HG02678 (cell line): ENCODE measurements at regions not wholly inside any gene's neighbourhood (a gene's known extent, or its start where the extent isn't known, plus 50 kb on each side); places are given as distances from the start of the nearest gene placed in this dataset.

ENCODE experiments used
- ATAC-seq: cut with Tn5 transposase; IDR thresholded peaks from one replicate; pipeline ENCODE4 v1.9.1; 2021; ENCODE audit warnings: mild to moderate bottlenecking, moderate library complexity; ENCODE audit not compliant: unreplicated experiment

DNA sequence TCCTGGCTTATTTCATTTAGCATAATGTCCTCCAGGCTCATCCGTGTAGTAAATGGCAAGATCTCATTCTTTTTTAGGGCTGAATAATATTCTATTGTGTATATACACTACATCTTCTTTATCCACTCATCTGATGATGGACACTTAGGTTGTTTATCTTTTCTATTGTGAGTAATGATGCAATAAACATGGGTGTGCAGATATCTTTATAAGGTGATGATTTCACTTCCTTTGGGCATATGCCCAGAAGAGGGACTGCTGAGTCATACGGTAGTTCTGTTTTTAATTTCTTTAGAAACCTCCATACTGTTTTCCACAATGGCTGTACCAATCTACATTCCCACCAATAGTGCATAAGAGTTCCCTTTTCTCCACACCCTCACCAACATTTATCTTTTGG lies 317.6 kb upstream of the CNKSR2 start:
- ATAC-seq = no peak

DNA sequence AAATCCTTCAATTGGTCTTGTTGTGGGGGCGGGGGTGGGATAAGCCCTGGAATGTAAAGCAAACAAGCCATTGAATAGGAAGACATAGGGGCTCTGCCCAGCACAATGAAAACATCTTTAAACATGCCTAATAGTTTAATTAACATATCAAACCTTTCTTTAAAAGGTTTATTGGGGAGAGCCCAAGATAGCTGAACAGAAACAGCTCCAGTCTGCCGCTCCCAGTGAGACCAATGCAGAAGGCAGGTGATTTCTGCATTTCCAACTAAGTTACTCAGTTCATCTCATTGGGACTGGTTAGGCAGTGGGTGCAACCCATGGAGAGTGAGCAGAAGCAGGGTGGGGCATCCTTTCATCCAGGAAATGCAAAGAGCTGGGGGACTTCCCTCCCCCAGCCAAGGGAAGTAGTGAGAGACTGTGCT lies 327.2 kb upstream of the CNKSR2 start:
- no peak for ATAC-seq

DNA sequence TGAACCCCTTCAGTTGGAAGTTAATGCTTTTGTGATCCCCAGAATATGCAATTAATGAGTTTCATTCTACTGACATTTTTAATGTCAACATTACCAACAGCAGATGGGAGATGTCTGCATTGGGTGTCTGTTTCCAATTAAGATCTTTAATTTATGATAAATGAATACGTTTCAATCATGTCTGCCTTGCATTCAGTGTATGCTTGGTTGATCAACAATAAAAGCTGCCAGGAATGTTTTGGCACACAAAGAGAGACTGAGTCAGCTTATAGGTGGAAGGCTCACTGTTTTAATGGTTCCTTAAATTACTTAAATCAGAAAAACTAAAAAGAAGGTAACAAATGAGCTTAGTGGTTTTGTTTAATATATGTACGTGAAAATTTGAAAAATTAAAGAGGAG lies 359.9 kb upstream of the CNKSR2 start:
- no peak for ATAC-seq

DNA sequence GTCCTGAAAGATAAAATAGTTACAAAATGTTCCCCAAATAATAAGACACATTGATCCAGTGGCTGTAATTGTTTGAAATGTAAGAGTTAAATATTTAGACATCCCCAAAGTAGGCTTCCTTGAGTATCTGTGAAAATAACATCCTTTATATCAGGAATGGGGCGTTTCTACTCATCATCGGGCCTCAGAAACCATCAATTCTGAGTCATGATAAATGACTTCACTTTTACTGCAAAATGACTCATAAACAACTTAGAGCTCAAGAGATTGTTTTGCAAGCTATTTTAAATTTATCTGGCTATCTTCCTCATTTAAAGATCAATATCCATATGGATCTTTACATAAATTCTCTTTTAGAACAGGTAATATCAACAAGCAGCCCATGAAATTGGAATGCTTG lies 369.4 kb upstream of the CNKSR2 start:
- no peak for ATAC-seq

GRCh38 chrX:20995829-20996228 lies 378.4 kb upstream of the CNKSR2 start:
- ATAC-seq = no peak

- ATAC-seq = no peak
Measured at GRCh38 chrX:20989361-20989760, 384.9 kb upstream of the CNKSR2 start.

- ATAC-seq = no peak
Measured at GRCh38 chrX:20988804-20989203, 385.4 kb upstream of the CNKSR2 start.

GRCh38 chrX:20988118-20988517 lies 386.1 kb upstream of the CNKSR2 start:
- ATAC-seq = no peak

DNA sequence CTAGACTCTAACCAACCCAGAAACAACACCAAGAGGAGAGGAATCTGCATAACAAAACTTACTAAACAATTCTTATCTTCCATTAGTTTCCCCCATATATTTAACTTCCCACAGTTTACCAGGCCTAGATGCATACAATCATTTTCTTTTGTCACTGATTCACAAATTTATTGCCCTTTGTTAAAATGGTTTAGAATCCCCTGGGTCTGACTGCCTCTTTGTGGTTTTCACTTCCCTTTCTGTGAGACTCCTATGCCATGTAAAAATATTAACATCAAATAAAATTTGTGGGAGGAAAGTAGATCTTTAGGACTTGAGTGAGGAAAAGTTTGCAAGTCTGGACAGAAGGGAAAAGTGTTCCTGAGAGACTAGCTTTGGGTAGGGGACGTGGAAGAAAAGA lies 393.8 kb upstream of the CNKSR2 start:
- no peak for ATAC-seq

DNA sequence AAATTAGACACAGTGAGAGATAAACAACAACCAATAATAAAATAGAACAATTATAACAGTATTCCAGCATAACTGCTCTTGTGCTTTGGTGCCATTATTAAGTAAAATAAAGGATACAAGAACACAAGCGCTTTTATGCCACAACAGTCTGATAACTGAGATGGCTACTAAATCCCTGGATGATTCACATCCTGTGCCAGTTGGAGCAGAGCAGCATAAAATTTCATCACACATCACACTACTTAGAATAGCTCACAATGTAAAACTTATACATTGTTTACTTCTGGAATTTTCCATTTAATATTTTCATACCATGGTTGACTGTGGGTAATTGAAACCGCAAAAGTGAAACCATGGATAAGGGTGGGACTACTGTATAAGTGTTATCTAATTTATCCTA lies 399.9 kb upstream of the CNKSR2 start:
- ATAC-seq = no peak

GRCh38 chrX:20973038-20973437 lies 401.2 kb upstream of the CNKSR2 start:
- no peak for ATAC-seq

DNA sequence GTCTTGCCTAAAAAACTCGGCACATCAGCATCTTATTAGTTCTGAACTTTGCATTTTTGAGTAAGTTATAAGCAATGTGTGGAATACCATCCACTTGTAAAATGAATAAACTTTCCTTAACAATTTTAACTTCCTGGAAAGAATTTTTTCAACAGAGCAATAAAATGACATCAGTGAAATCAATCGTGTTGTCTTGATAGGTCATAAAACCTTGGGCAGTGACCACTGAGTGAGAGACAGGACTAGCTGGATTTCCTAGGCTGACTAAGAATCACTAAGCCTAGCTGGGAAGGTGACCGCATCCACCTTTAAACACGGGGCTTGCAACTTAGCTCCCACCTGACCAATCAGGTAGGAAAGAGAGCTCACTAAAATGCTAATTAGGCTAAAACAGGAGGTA lies 403.0 kb upstream of the CNKSR2 start:
- ATAC-seq = no peak

DNA sequence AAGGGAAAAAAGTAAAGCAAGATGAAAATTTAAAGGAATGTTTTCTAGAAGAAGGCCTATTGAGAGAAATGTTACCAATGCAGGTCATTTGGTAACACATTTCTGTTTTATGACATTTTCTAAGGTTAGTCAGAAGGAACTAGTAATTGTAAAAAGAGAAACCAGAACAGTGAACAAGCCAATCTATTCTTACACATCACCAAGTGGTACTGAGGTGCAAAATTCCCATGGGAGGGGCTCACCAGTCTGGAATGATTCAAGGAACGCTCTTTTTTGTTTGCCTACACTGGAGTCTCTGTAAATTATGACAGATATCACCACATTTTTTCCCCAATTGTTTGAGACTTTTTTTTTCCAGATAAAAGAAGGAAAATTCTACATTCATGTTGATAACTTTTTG lies 404.7 kb upstream of the CNKSR2 start:
- ATAC-seq = no peak

DNA sequence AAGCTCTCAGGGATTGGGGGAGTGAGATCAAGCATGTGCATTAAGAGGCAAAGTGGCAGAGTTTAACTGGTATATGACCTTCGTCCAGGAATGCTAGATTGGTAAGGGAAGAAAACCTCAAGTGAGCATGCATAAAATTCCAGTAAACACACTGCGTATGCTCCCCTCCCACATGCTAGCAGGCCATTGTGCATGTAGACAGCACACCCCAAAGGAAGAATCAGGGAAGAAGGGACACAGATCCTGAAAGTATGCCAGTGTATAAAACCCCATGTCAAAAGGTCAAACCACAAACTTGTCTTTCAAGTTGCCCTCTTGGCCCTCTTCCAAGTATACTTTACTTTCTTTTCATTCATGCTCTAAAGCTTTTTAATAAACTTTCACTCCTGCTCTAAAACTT lies 405.2 kb upstream of the CNKSR2 start:
- ATAC-seq = no peak

DNA sequence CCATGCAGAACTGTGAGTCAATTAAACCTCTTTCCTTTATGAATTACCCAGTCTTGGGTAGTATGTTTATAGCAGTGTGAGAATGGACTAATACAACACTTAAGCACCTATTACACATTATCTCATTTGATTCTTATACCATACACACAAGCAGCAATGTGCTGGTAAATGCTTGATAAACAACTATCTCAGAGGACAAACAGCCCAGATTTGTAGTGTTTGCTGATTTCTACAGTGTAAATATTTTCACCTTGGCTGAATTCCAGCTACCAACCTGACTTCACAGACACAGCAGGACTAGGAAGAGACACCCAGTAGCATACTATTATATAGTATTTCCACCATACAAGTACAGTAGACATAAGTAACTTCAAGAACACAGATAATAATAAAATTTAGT lies 406.5 kb upstream of the CNKSR2 start:
- ATAC-seq = no peak

DNA sequence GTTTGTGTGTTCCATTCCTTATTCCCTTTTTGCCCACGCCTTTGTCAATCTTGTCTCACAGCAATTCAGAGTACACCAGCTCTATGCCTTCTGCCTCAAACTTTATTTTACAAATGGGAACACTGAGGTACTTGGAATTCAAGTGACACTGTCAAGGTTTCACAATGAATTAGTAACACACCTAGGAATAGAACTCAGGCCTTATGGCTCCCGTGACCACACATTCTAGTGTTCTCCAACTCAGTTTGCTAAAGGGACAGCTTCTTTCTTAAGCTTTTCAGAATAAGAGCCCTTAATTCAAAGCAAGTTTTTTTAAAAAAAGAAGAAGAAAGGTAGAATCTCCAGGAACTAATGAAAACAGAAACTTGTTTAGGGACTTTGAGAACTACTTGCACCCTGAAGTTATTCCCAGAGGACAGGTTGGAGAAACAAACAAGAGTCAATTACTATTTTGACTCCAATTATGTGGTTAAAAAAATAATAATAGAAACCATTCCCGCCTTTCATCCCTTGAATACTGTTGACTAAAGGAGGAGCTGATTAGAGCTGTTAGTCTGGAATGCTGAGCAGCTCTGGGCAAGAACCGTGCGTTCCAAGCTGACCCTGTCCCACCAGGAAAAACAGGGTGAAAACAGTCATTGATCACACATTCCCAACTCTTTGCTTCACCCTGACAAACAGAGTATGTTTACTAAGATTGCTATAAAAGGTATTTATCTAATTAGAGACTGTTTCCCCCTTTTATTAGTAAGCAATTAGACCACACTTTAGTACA lies 408.8 kb upstream of the CNKSR2 start:
- ATAC-seq = no peak

DNA sequence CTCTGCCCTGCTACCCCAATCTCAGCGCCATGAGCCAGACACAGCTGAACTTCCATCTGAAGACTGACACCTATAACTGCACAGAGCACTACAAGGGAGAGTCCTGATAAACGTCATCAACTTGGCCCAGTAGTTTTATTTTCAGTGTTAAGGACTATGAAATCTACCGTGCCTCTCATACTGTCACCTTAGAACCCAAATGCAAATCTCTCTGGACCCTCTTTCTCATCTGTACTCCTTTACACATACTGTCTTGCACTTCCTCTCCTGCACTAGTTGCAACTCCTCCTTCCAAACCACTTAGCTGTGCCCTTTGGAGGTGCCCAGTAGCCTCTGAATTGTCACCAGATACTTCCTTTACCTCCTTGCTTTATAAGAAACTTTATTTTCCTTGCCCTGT lies 420.2 kb upstream of the CNKSR2 start:
- ATAC-seq = no peak

GRCh38 chrX:20952180-20952579 lies 422.0 kb upstream of the CNKSR2 start:
- ATAC-seq = no peak

DNA sequence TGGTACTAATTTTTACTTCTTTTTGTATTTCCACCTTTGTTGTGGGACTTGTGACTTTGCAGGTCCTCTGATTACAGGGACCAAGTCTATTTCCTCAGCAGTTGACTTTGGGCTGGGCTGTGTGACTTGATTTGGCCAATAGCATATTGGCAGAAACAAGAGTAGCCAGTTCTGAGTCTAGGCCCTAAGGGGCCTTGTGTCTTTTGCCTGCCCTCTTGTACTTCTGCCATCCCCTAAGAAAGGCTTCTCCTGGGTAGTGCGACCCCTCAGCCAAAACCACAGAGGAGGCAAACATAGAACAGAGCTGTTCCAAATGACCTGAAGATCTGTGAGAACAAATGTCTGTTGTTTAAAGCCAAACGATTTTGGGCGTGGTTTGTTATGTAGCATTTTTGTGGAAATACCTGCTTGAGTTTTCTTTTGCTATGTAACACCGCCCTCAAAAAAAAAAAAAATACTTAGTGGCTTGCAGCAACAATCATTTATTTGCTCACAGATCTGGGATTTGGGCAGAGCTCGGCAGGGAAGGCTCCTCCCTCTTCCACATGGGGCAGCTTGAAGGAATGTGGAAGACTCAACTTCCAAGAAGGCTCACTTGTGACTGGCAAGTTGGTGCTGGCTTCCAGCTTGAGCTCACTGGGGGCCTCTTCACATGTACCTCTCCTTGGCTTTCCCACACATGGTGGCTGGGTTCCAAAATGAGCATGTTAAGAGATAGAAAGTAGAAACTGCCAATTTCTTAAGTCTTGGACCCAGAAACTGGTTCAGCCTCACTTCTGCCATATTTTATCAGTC lies 423.0 kb upstream of the CNKSR2 start:
- no peak for ATAC-seq

- ATAC-seq = no peak
Measured at GRCh38 chrX:20947411-20947912, 426.8 kb upstream of the CNKSR2 start.

DNA sequence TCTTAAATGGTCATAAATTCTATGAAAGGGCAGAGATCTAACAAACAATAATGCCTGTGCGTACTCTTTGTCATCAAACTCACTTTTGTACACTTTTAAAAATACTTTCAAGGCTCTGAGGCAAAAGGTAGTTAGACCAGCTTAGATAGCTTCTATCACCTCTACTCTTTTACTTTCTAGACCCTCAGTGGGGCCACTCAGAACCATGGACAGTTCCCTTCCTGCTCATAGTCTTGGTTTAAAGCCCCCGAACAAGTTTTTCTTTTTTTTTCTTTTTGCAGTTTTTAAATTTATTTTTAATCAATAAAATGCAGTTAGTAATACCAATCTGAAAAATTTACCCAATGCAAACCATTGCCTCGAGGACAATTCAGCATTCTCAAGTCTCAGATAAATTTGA lies 460.5 kb upstream of the CNKSR2 start:
- ATAC-seq = no peak

GRCh38 chrX:20906571-20906970 lies 467.6 kb upstream of the CNKSR2 start:
- ATAC-seq = no peak
